ENCODE measurements at regions not wholly inside any gene's neighbourhood (a gene's known extent, or its start where the extent isn't known, plus 50 kb on each side); places are given as distances from the start of the nearest gene placed in this dataset.

- BruUV-seq (replicated peaks): no TSS peak
- in situ Hi-C loops (cut with HindIII; ENCODE audit: low pct_unique_long_range_greater_than_20kb, low sequenced_read_pairs): no loop called here
- CTCF ChIA-PET: no interaction called here
Observed at GRCh38 chr4:151605215-151605614, 155.6 kb downstream of the GATB start.

GRCh38 chr4:151606061-151606460 lies 154.7 kb downstream of the GATB start:
- in situ Hi-C loops (cut with HindIII; ENCODE audit: low pct_unique_long_range_greater_than_20kb, low sequenced_read_pairs): no loop called here
- intact Hi-C loops (cut with micrococcal nuclease; ENCODE audit: unreplicated experiment): no loop called here
- TF ChIP-seq REST (IDR thresholded peaks at IDR 0.05; ENCODE audit: insufficient read depth in 1 of 2, low read depth in 2 of 2, low read length in 1 of 2): no peak
- TF ChIP-seq CTCF (IDR thresholded peaks at IDR 0.05): no peak
- TF ChIP-seq SIN3A (IDR thresholded peaks at IDR 0.05; ENCODE audit: borderline replicate concordance, insufficient read depth, low read depth, low read length): no peak
- no peak for TF ChIP-seq TCF7L2 (IDR thresholded peaks at IDR 0.05; ENCODE audit: low read depth, low read length)
- no peak for TF ChIP-seq POLR2AphosphoS5 (IDR thresholded peaks at IDR 0.05; ENCODE audit: low read depth, low read length)
- Histone ChIP-seq H3K36me3 (ENCODE audit: control insufficient read depth, insufficient read depth, low read length) (no peaks in the 10 kb centered on the region), H3K27ac (ENCODE audit: low read length) (no peak overlapping the region), H3K4me1 (ENCODE audit: control insufficient read depth, insufficient read depth, low read length) (no peaks in the 10 kb centered on the region), H3K9me3 (ENCODE audit: control insufficient read depth, insufficient read depth, low read depth, low read length) (no peaks in the 10 kb centered on the region), H3K4me3 (ENCODE audit: low read depth in 2 of 2, low read length in 2 of 2) (no peak overlapping the region), H3K27me3 (ENCODE audit: control insufficient read depth, insufficient read depth, low read length) (no peaks in the 10 kb centered on the region; the same call in 1 of the 2 replicates)
- ChIA-PET CTCF (no interaction called here), POLR2A (no interaction called here)
- no peak for DNase-seq (ENCODE audit: low read depth, low spot score)
- ATAC-seq: no peak
- no TSS peak for BruUV-seq (replicated peaks)

More at GRCh38 chr4:151605215-151605614, 155.6 kb downstream of the GATB start:
- DNase-seq (ENCODE audit: low read depth, low spot score): no peak
- TF ChIP-seq TCF7L2 (IDR thresholded peaks at IDR 0.05; ENCODE audit: low read depth, low read length) (no peak), CTCF (IDR thresholded peaks at IDR 0.05) (no peak), SIN3A (IDR thresholded peaks at IDR 0.05; ENCODE audit: borderline replicate concordance, insufficient read depth, low read depth, low read length) (no peak), REST (IDR thresholded peaks at IDR 0.05; ENCODE audit: insufficient read depth in 1 of 2, low read depth in 2 of 2, low read length in 1 of 2) (no peak), POLR2AphosphoS5 (IDR thresholded peaks at IDR 0.05; ENCODE audit: low read depth, low read length) (no peak)
- no peaks in the 10 kb centered on the region for H3K36me3 ChIP-seq (ENCODE audit: control insufficient read depth, insufficient read depth, low read length)
- H3K9me3 ChIP-seq (ENCODE audit: control insufficient read depth, insufficient read depth, low read depth, low read length): no peaks in the 10 kb centered on the region
- no peak overlapping the region for H3K27ac ChIP-seq (ENCODE audit: low read length)
- H3K4me1 ChIP-seq (ENCODE audit: control insufficient read depth, insufficient read depth, low read length): no peaks in the 10 kb centered on the region
- ATAC-seq: no peak
- no peaks in the 10 kb centered on the region for H3K27me3 ChIP-seq (ENCODE audit: control insufficient read depth, insufficient read depth, low read length)
- no peak overlapping the region for H3K4me3 ChIP-seq (ENCODE audit: low read depth in 2 of 2, low read length in 2 of 2)
- intact Hi-C loops (cut with micrococcal nuclease; ENCODE audit: unreplicated experiment): no loop called here
- POLR2A ChIA-PET: no interaction called here
